Ishikawa (cell line): ENCODE measurements at regions not wholly inside any gene's neighbourhood (a gene's known extent, or its start where the extent isn't known, plus 50 kb on each side); places are given as distances from the start of the nearest gene placed in this dataset.

Experiments
- CREB1 ChIP-seq: IDR thresholded peaks from 2 replicates; pipeline ENCODE4 v1.6.1; 2012; ENCODE audit warnings: low read depth
- EP300 ChIP-seq: IDR thresholded peaks from 2 replicates; pipeline ENCODE4 v1.6.1; 2012; ENCODE audit warnings: borderline replicate concordance
- FOXM1 ChIP-seq: IDR thresholded peaks from 2 replicates; pipeline ENCODE4 v1.6.1; 2012; ENCODE audit warnings: low read depth, borderline replicate concordance
- MAX ChIP-seq: IDR thresholded peaks from 2 replicates; pipeline ENCODE4 v1.6.1; 2012
- RAD21 ChIP-seq: IDR thresholded peaks from 2 replicates; pipeline ENCODE4 v1.6.1; 2012; ENCODE audit warnings: low read depth
- USF1 ChIP-seq: IDR thresholded peaks from 2 replicates; pipeline ENCODE4 v1.6.1; 2012

GRCh38 chr4:126168484-126168883 lies 853.7 kb downstream of the FAT4 start:
- no peak for TF ChIP-seq FOXM1
- no peak for TF ChIP-seq RAD21
- TF ChIP-seq CREB1: no peak
- TF ChIP-seq EP300: no peak
- TF ChIP-seq MAX: no peak
- no peak for TF ChIP-seq USF1
